Mesendoderm (in vitro differentiated cells): ENCODE measurements at regions not wholly inside any gene's neighbourhood (a gene's known extent, or its start where the extent isn't known, plus 50 kb on each side); places are given as distances from the start of the nearest gene placed in this dataset.
A peak's percentile ranks its signal among the peaks of the same experiment; 100 is the strongest.

Experiments
- DNase-seq: peaks from one replicate; pipeline ENCODE4 v3.0.0; 2013
- H2AK5ac ChIP-seq: 2 replicates; pipeline ENCODE4 v1.6.1; 2013; ENCODE audit warnings: low read length, inconsistent platforms
- H2BK120ac ChIP-seq: 2 replicates; pipeline ENCODE4 v1.6.1; 2013; ENCODE audit warnings: low read depth, mild to moderate bottlenecking, low read length, moderate library complexity, mixed read lengths
- H2BK15ac ChIP-seq: replicated peaks from 2 replicates; pipeline ENCODE4 v1.6.1; 2013; ENCODE audit warnings: low read depth, mild to moderate bottlenecking, moderate library complexity
- H2BK5ac ChIP-seq: 2 replicates; pipeline ENCODE4 v1.6.1; 2013; ENCODE audit warnings: low read length, inconsistent platforms
- H3K18ac ChIP-seq: 2 replicates; pipeline ENCODE4 v1.6.1; 2013; ENCODE audit warnings: mild to moderate bottlenecking, low read length, mixed read lengths
- H3K23ac ChIP-seq: one replicate; pipeline ENCODE4 v1.6.1; 2013; ENCODE audit warnings: low read length
- H3K27ac ChIP-seq: 2 replicates; pipeline ENCODE4 v1.5.1; 2013; ENCODE audit warnings: low read depth, mild to moderate bottlenecking, inconsistent platforms, low read length, moderate library complexity
- H3K27me3 ChIP-seq: 2 replicates; pipeline ENCODE4 v1.6.1; 2013; ENCODE audit warnings: low read length, control low read depth, mild to moderate bottlenecking, inconsistent platforms; ENCODE audit not compliant: insufficient read depth, poor library complexity
- H3K36me3 ChIP-seq: 2 replicates; pipeline ENCODE4 v1.6.1; 2013; ENCODE audit warnings: low read length, inconsistent platforms; ENCODE audit not compliant: control insufficient read depth, insufficient read depth
- H3K4ac ChIP-seq: one replicate; pipeline ENCODE4 v1.6.1; 2013; ENCODE audit warnings: low read depth, mild to moderate bottlenecking, low read length, moderate library complexity
- H3K4me1 ChIP-seq: 2 replicates; pipeline ENCODE4 v1.6.1; 2013; ENCODE audit warnings: low read depth, low read length, inconsistent platforms; ENCODE audit not compliant: control insufficient read depth
- H3K4me2 ChIP-seq: 2 replicates; pipeline ENCODE4 v1.6.1; 2013; ENCODE audit warnings: low read length
- H3K4me3 ChIP-seq: 2 replicates; pipeline ENCODE4 v1.5.1; 2013; ENCODE audit warnings: mild to moderate bottlenecking, low read length
- H3K56ac ChIP-seq: one replicate; pipeline ENCODE4 v1.6.1; 2013; ENCODE audit warnings: low read length
- H3K79me1 ChIP-seq: 2 replicates; pipeline ENCODE4 v1.6.1; 2013; ENCODE audit warnings: low read length, inconsistent platforms
- H3K79me2 ChIP-seq: 2 replicates; pipeline ENCODE4 v1.6.1; 2013; ENCODE audit warnings: mild to moderate bottlenecking, low read length; ENCODE audit not compliant: control insufficient read depth, insufficient read depth
- H3K9ac ChIP-seq: 2 replicates; pipeline ENCODE4 v1.6.1; 2013; ENCODE audit warnings: low read length, inconsistent platforms
- H4K5ac ChIP-seq: one replicate; pipeline ENCODE4 v1.6.1; 2013; ENCODE audit warnings: low read length
- H4K8ac ChIP-seq: one replicate; pipeline ENCODE4 v1.6.1; 2013; ENCODE audit warnings: low read depth, mild to moderate bottlenecking, control low read depth, low read length, moderate library complexity
- WGBS: extraction: QIAGEN DNeasy Blood & Tissue Kit; methylation state at CpG from one replicate; pipeline ENCODE4 v1.1.7; 2013; ENCODE audit warnings: low lambda C conversion rate, missing lambda C conversion rate; ENCODE audit not compliant: insufficient coverage; ENCODE audit errors: extremely low coverage; 5-methylcytosine and 5-hydroxymethylcytosine counted together

GRCh38 chr4:160894809-160895208 lies 1269.0 kb downstream of the FSTL5 start:
- H3K4ac ChIP-seq = no peak overlapping the region
- H3K36me3 ChIP-seq = no peaks in the 10 kb centered on the region
- no peak overlapping the region for H3K27ac ChIP-seq
- H3K23ac ChIP-seq = no peak overlapping the region
- H2BK15ac ChIP-seq = no peak overlapping the region
- H3K4me2 ChIP-seq = no peak overlapping the region
- no peak overlapping the region for H3K18ac ChIP-seq
- H3K56ac ChIP-seq = no peak overlapping the region
- H2AK5ac ChIP-seq = no peak overlapping the region
- H3K4me3 ChIP-seq = no peak overlapping the region
- no peak overlapping the region for H4K8ac ChIP-seq
- DNase-seq = no peak
- H3K4me1 ChIP-seq = no peaks in the 10 kb centered on the region
- WGBS = no CpG with 5 or more reads among the region's 3 CpGs
- no peak overlapping the region for H2BK5ac ChIP-seq
- no peak overlapping the region for H2BK120ac ChIP-seq
- H3K9ac ChIP-seq = no peak overlapping the region
- H4K5ac ChIP-seq = no peak overlapping the region
- H3K79me1 ChIP-seq = no peaks in the 10 kb centered on the region
- no peaks in the 10 kb centered on the region for H3K79me2 ChIP-seq
- H3K27me3 ChIP-seq = no peaks in the 10 kb centered on the region

GRCh38 chr4:160927311-160927710 lies 1236.5 kb downstream of the FSTL5 start:
- H4K8ac ChIP-seq = no peak overlapping the region
- no peak overlapping the region for H3K4me3 ChIP-seq
- DNase-seq = no peak
- no peaks in the 10 kb centered on the region for H3K27me3 ChIP-seq
- no peak overlapping the region for H4K5ac ChIP-seq
- no peaks in the 10 kb centered on the region for H3K4me1 ChIP-seq
- H2BK15ac ChIP-seq = no peak overlapping the region
- no peak overlapping the region for H3K4me2 ChIP-seq
- no peaks in the 10 kb centered on the region for H3K79me2 ChIP-seq
- no peak overlapping the region for H3K56ac ChIP-seq
- no peaks in the 10 kb centered on the region for H3K79me1 ChIP-seq
- no CpG with 5 or more reads among the region's 1 CpG for WGBS
- no peaks in the 10 kb centered on the region for H3K36me3 ChIP-seq
- H2BK5ac ChIP-seq = no peak overlapping the region
- H3K4ac ChIP-seq = no peak overlapping the region
- no peak overlapping the region for H2AK5ac ChIP-seq
- no peak overlapping the region for H3K18ac ChIP-seq
- H3K23ac ChIP-seq = no peak overlapping the region
- no peak overlapping the region for H3K27ac ChIP-seq
- H3K9ac ChIP-seq = no peak overlapping the region
- H2BK120ac ChIP-seq = no peak overlapping the region

GRCh38 chr4:160928482-160928881 lies 1235.3 kb downstream of the FSTL5 start:
- WGBS = no CpG with 5 or more reads among the region's 3 CpGs

GRCh38 chr4:160947653-160948052 lies 1216.1 kb downstream of the FSTL5 start:
- no peaks in the 10 kb centered on the region for H3K4me1 ChIP-seq
- no peaks in the 10 kb centered on the region for H3K79me1 ChIP-seq
- no peak overlapping the region for H3K4ac ChIP-seq
- H2BK15ac ChIP-seq = no peak overlapping the region
- no peaks in the 10 kb centered on the region for H3K27me3 ChIP-seq
- no peaks in the 10 kb centered on the region for H3K36me3 ChIP-seq
- no peak overlapping the region for H2BK5ac ChIP-seq
- no peak overlapping the region for H3K9ac ChIP-seq
- no peak overlapping the region for H3K4me2 ChIP-seq
- no peak overlapping the region for H3K27ac ChIP-seq
- peak; percentile 42 for DNase-seq
- H2BK120ac ChIP-seq = no peak overlapping the region
- no peak overlapping the region for H3K23ac ChIP-seq
- no peak overlapping the region for H3K18ac ChIP-seq
- H3K4me3 ChIP-seq = no peak overlapping the region
- H4K8ac ChIP-seq = no peak overlapping the region
- no CpG with 5 or more reads among the region's 3 CpGs for WGBS
- no peak overlapping the region for H2AK5ac ChIP-seq
- H3K79me2 ChIP-seq = no peaks in the 10 kb centered on the region
- H3K56ac ChIP-seq = no peak overlapping the region
- H4K5ac ChIP-seq = no peak overlapping the region

More at GRCh38 chr4:160928482-160928881, 1235.3 kb downstream of the FSTL5 start:
- H3K4ac ChIP-seq = no peak overlapping the region
- no peak overlapping the region for H2AK5ac ChIP-seq
- no peak overlapping the region for H3K27ac ChIP-seq
- no peaks in the 10 kb centered on the region for H3K4me1 ChIP-seq
- H2BK5ac ChIP-seq = no peak overlapping the region
- no peaks in the 10 kb centered on the region for H3K27me3 ChIP-seq
- H3K9ac ChIP-seq = no peak overlapping the region
- no peaks in the 10 kb centered on the region for H3K79me2 ChIP-seq
- H3K79me1 ChIP-seq = no peaks in the 10 kb centered on the region
- H3K4me3 ChIP-seq = no peak overlapping the region
- no peak overlapping the region for H4K5ac ChIP-seq
- H3K23ac ChIP-seq = no peak overlapping the region
- no peak overlapping the region for H4K8ac ChIP-seq
- H3K4me2 ChIP-seq = no peak overlapping the region
- H2BK120ac ChIP-seq = no peak overlapping the region
- H3K18ac ChIP-seq = no peak overlapping the region
- H3K56ac ChIP-seq = no peak overlapping the region
- DNase-seq = peak; percentile 8
- H2BK15ac ChIP-seq = no peak overlapping the region
- H3K36me3 ChIP-seq = no peaks in the 10 kb centered on the region

- H2BK120ac ChIP-seq = no peak overlapping the region
- no peak overlapping the region for H3K27ac ChIP-seq
- H4K8ac ChIP-seq = no peak overlapping the region
- no peak for DNase-seq
- no peaks in the 10 kb centered on the region for H3K79me1 ChIP-seq
- no peak overlapping the region for H3K4ac ChIP-seq
- no peak overlapping the region for H3K23ac ChIP-seq
- H3K56ac ChIP-seq = no peak overlapping the region
- no peak overlapping the region for H3K9ac ChIP-seq
- no peak overlapping the region for H2BK15ac ChIP-seq
- H3K36me3 ChIP-seq = no peaks in the 10 kb centered on the region
- H2AK5ac ChIP-seq = no peak overlapping the region
- H3K4me2 ChIP-seq = no peak overlapping the region
- no peak overlapping the region for H2BK5ac ChIP-seq
- H3K18ac ChIP-seq = no peak overlapping the region
- H3K27me3 ChIP-seq = no peaks in the 10 kb centered on the region
- no peak overlapping the region for H3K4me3 ChIP-seq
- H4K5ac ChIP-seq = no peak overlapping the region
- no peaks in the 10 kb centered on the region for H3K4me1 ChIP-seq
- H3K79me2 ChIP-seq = no peaks in the 10 kb centered on the region
These were observed 1206.9 kb downstream of the FSTL5 start for GRCh38 chr4:160956875-160957274.

GRCh38 chr4:160969925-160970324 lies 1193.9 kb downstream of the FSTL5 start:
- Histone ChIP-seq H3K4me3 (no peak overlapping the region), H4K5ac (no peak overlapping the region), H2BK120ac (no peak overlapping the region), H3K79me1 (no peaks in the 10 kb centered on the region), H3K27ac (no peak overlapping the region), H2BK5ac (no peak overlapping the region), H3K18ac (no peak overlapping the region), H2AK5ac (no peak overlapping the region), H3K9ac (no peak overlapping the region), H3K4me2 (no peak overlapping the region), H3K79me2 (no peaks in the 10 kb centered on the region), H4K8ac (no peak overlapping the region), H3K36me3 (no peaks in the 10 kb centered on the region), H3K27me3 (no peaks in the 10 kb centered on the region), H3K56ac (no peak overlapping the region), H2BK15ac (no peak overlapping the region), H3K4ac (no peak overlapping the region), H3K4me1 (no peaks in the 10 kb centered on the region), H3K23ac (no peak overlapping the region)
- no CpG with 5 or more reads among the region's 1 CpG for WGBS
- DNase-seq = peak; percentile 10
